Ovary (tissue), 3 donors: ENCODE measurements at regions not wholly inside any gene's neighbourhood (a gene's known extent, or its start where the extent isn't known, plus 50 kb on each side); places are given as distances from the start of the nearest gene placed in this dataset.

ENCODE experiments used
- CTCF ChIP-seq, 3 donors: fragments of 450-650 bp in 2 of 3; fragments of 200-600 bp in 1 of 3; IDR thresholded peaks; one replicate each; pipeline versions ENCODE4 v1.5.1 to v1.8.0; 2016 to 2022; ENCODE audit warnings: antibody characterized with exemption in 3 of 3, mild to moderate bottlenecking in 1 of 3
- POLR2A ChIP-seq: fragments of 450-650 bp; IDR thresholded peaks from one replicate; pipeline ENCODE4 v1.6.1; 2017; ENCODE audit warnings: antibody characterized with exemption, mild to moderate bottlenecking, moderate library complexity
- donor health status: DM: no; HTN: no; CAD: no.

- TF ChIP-seq CTCF (IDR thresholded peaks at IDR 0.05) (no peak), POLR2A (no peak)
These were observed 194.3 kb upstream of the CLNK start for GRCh38 chr4:10878861-10879260.
